ENCODE measurements at regions not wholly inside any gene's neighbourhood (a gene's known extent, or its start where the extent isn't known, plus 50 kb on each side); places are given as distances from the start of the nearest gene placed in this dataset.
"Not testable (repeated sequence)": the region's sequence is repeated elsewhere in the genome, so short reads cannot be mapped to it uniquely, and the experiment has no call there.

DNA sequence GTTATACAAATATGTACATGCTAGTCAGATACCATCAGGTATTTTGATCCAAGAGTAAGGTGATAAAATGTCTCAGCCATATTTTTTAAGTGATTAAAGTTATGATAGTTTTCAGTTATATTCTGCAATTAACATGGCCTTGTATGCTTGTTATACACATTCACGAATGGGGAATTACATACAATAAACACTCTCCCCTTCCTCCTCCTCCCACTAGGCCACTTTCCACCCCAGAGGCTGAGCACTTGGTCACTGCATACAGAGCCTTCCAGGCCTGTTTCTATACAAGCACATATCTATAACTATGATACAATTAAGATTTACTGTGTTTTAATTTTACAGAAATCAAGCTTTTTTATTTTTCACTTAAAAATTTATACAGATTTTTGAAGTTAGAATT is 104.7 kb upstream of the PIK3R1 start:
- no peak overlapping the region for H3K4me2 ChIP-seq
- no peaks in the 10 kb centered on the region for H3K4me1 ChIP-seq
- ChIA-PET CTCF (no interaction called here), POLR2A (no interaction called here)
- no peak overlapping the region for H3K4me3 ChIP-seq
- TF ChIP-seq TFCP2L1 (CRISPR knock-in tag; IDR thresholded peaks at IDR 0.05) (no peak), HOXA7 (CRISPR knock-in tag; IDR thresholded peaks at IDR 0.05) (no peak), KDM5A (IDR thresholded peaks at IDR 0.05) (no peak), SMC3 (IDR thresholded peaks at IDR 0.05) (no peak), HEYL (CRISPR knock-in tag; IDR thresholded peaks at IDR 0.05) (no peak), JUNB (IDR thresholded peaks at IDR 0.05) (no peak), RAD21 (conservative IDR thresholded peaks at IDR 0.05 in 1 of 2, IDR thresholded peaks at IDR 0.05 in 1 of 2) (no peak), CBX2 (IDR thresholded peaks at IDR 0.05; ENCODE audit: borderline replicate concordance, low read depth) (no peak), RCOR1 (IDR thresholded peaks at IDR 0.05; ENCODE audit: low read depth, low read length) (no peak), RFX5 (IDR thresholded peaks at IDR 0.05) (no peak), BCL3 (IDR thresholded peaks at IDR 0.05) (no peak), SREBF2 (IDR thresholded peaks at IDR 0.05) (no peak), KDM1A (IDR thresholded peaks at IDR 0.05; ENCODE audit: low read depth) (no peak), ZFP36 (IDR thresholded peaks at IDR 0.05; ENCODE audit: borderline replicate concordance, partially characterized antibody) (no peak), CHD4 (IDR thresholded peaks at IDR 0.05; ENCODE audit: borderline replicate concordance) (no peak), ESRRA (IDR thresholded peaks at IDR 0.05; ENCODE audit: borderline replicate concordance, low read length) (no peak), FOXS1 (CRISPR knock-in tag; IDR thresholded peaks at IDR 0.05) (no peak), MYC (IDR thresholded peaks at IDR 0.05; ENCODE audit: borderline replicate concordance, low read length) (no peak)
- TF ChIP-seq, protein P1, sequence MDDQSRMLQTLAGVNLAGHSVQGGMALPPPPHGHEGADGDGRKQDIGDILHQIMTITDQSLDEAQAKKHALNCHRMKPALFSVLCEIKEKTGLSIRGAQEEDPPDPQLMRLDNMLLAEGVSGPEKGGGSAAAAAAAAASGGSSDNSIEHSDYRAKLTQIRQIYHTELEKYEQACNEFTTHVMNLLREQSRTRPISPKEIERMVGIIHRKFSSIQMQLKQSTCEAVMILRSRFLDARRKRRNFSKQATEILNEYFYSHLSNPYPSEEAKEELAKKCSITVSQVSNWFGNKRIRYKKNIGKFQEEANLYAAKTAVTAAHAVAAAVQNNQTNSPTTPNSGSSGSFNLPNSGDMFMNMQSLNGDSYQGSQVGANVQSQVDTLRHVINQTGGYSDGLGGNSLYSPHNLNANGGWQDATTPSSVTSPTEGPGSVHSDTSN (IDR thresholded peaks at IDR 0.05): no peak
- ATAC-seq (no peak), DNase-seq (ENCODE audit: low read depth in 1 of 2, low spot score in 1 of 2) (no peak), FAIRE-seq (no peak)
- H3K9me3 ChIP-seq: no peaks in the 10 kb centered on the region
- 0% methylated on average over 1 of the region's 1 CpG for WGBS (ENCODE audit: missing lambda C conversion rate)
- no peak overlapping the region for H3K27ac ChIP-seq

DNA sequence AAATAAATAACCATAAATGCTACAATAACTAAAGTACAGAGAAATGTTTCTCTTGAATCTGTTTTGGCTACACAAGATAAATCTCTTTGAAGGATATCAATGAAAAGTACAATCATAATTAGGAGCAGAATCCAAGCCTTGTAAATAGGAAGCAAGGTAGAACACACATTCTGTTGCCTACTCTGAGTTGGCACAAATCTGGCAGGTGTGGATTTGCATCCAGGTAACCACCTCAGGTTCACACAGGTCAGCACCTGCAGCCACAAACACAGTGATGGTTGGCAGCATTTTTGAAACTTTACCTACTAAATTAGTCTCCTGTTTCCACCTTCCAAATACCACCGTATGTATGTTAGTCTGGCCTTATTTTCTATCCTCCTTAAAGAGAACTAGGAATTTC is 105.3 kb upstream of the PIK3R1 start:
- WGBS (ENCODE audit: missing lambda C conversion rate): 0% methylated on average over 1 of the region's 1 CpG
- Histone ChIP-seq H3K4me3 (no peak overlapping the region), H3K4me2 (no peak overlapping the region), H3K27ac (no peak overlapping the region), H3K4me1 (no peaks in the 10 kb centered on the region), H3K9me3 (no peaks in the 10 kb centered on the region)
- POLR2A ChIA-PET: no interaction called here
- CTCF ChIA-PET: no interaction called here
- ATAC-seq (no peak), FAIRE-seq (no peak), DNase-seq (ENCODE audit: low read depth in 1 of 2, low spot score in 1 of 2) (no peak)
- TF ChIP-seq CTCF (IDR thresholded peaks at IDR 0.05) (no peak), RARB (CRISPR knock-in tag; IDR thresholded peaks at IDR 0.05) (no peak)

DNA sequence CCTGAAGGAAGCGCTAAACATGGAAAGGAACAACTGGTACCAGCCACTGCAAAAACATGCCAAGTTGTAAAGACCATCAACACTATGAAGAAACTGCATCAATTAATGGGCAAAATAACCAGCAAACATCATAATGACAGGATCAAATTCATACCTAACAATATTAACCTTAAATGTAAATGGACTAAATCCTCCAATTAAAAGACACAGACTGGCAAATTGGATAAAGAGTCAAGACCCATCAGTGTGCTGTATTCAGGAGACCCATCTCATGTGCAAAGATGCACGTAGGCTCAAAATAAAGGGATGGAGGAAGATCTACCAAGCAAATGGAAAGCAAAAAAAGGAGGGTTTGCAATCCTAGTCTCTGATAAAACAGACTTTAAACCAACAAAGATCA is 111.3 kb upstream of the PIK3R1 start:
- FAIRE-seq; H3K4me1 ChIP-seq; H3K27ac ChIP-seq; ATAC-seq; DNase-seq (ENCODE audit: low read depth in 1 of 2, low spot score in 1 of 2); CTCF ChIA-PET; H3K4me3 ChIP-seq; H3K4me2 ChIP-seq; H3K9me3 ChIP-seq; POLR2A ChIA-PET: not testable (repeated sequence)
- WGBS (ENCODE audit: missing lambda C conversion rate): 38% methylated on average over 2 of the region's 2 CpGs

- 27% methylated on average over 4 of the region's 4 CpGs for WGBS (ENCODE audit: missing lambda C conversion rate)
- H3K9me3 ChIP-seq; H3K4me1 ChIP-seq; H3K4me2 ChIP-seq; ATAC-seq; POLR2A ChIA-PET; H3K27ac ChIP-seq; DNase-seq (ENCODE audit: low read depth in 1 of 2, low spot score in 1 of 2); H3K4me3 ChIP-seq; FAIRE-seq; CTCF ChIA-PET: not testable (repeated sequence)
Observed at GRCh38 chr5:68103297-68103696, 112.3 kb upstream of the PIK3R1 start.
